SIG-M5 treated with dmso at 0.1 percent for 504 hours (cell line): ENCODE measurements at regions not wholly inside any gene's neighbourhood (a gene's known extent, or its start where the extent isn't known, plus 50 kb on each side); places are given as distances from the start of the nearest gene placed in this dataset.
"Not testable (repeated sequence)": the region's sequence is repeated elsewhere in the genome, so short reads cannot be mapped to it uniquely, and the experiment has no call there.

Experiments used
- DNase-seq: peaks from one replicate; lab custom pipeline; 2025; ENCODE audit not compliant: unreplicated experiment; lab: John Stamatoyannopoulos, UW

- DNase-seq = not testable (repeated sequence)
Measured at GRCh38 chrX:46171457-46171856, 373.8 kb downstream of the ZNF674 start.

- DNase-seq = no peak
Measured at GRCh38 chrX:46169808-46170207, 375.4 kb downstream of the ZNF674 start.

- DNase-seq = no peak
Measured at GRCh38 chrX:46168254-46168653, 377.0 kb downstream of the ZNF674 start.

- DNase-seq = no peak
Measured at GRCh38 chrX:46165866-46166265, 379.4 kb downstream of the ZNF674 start.

- no peak for DNase-seq
Measured at GRCh38 chrX:46165411-46165810, 379.8 kb downstream of the ZNF674 start.

DNA sequence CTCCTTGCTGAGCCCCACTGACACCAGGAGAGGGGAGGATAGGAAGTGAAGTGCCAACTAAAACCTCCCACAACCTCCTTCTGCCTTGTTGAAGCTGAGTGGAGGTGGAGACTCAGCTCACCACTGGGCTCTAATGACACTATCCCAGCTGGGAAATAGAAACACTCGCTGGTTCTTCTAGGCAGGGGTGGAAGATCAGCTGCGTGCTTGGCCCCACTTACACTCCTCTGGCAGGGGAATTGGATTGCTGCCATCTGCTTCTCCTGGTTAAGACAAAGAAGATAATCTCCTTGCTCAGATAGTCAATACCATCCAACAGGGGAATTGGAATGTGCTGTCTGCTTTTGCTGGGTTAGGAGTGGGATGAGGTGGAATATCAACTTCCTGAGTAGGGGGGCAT, 392.5 kb downstream of the ZNF674 start:
- DNase-seq = no peak

DNA sequence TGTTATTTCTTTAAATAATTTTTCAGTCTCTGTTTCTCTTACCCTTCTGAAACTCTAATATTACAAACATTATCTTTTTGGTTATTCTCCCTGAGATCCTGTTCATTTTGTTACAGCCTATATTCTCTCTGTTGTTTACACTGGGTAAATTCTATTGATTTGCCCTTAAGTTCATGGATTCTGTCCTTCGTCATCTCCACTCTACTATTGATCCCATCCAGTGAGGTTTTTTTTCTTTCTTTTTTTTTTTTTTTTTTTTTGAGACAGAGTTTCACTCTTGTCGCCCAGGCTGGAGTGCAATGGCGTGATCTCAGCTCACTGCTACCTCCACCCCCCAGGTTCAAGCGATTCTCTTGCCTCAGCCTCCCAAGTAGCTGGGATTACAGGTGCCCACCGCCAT, 393.9 kb downstream of the ZNF674 start:
- not testable (repeated sequence) for DNase-seq

DNA sequence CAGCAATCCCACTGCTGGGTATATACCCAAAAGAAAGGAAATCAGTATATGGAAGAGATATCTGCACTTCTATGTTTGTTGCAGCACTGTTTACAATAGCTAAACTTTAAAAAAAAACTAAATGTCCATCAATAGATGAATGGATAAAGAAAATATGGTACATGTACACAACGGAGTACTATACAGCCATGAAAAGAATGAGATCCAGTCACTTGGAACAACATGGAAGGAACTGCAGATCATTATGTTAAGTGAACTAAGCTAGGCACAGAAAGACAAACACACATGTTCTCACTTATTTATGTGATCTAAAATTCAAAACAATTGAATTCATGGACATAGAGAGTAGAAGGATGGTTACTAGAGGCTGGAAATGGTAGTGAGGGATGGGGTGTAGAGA, 400.7 kb downstream of the ZNF674 start:
- DNase-seq = no peak

DNA sequence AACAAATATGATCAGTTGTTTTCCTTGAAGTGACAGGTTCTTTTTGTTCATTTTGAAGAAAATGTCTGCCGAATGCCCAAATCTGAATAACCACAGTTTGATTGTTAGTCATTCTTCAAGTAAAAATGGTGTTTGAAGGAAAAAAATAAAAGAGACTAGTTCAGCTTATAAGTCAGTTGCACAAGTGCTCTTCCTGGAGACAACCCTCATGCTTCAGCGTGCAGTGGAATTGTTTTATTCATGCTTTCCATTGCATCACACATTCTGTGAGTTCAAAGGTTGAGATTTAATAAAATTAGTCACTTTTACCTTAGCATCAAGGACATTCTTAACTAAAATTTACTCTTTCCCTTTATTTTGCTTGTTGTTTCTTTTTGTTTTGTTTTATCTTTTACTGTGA, 404.9 kb downstream of the ZNF674 start:
- DNase-seq = no peak

DNA sequence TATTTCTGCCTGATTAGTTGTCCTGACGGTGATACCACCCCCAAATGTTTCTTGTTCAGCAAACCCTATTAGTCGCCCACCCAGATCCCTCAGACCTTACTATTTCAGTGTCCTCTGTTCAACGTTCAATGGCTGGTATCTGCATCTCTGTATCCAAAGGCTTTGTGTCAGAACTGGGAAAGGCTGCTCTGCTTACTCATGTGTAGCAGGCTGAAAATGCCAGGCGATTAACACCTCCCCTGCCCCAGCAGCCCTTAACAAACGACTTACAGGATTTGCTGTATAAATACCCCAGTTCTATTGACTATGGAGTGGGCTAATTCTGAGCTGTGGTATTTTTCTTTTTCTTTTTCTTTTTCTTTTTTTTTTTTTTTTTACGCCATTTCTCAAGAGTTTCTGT, 415.0 kb downstream of the ZNF674 start:
- DNase-seq = no peak

DNA sequence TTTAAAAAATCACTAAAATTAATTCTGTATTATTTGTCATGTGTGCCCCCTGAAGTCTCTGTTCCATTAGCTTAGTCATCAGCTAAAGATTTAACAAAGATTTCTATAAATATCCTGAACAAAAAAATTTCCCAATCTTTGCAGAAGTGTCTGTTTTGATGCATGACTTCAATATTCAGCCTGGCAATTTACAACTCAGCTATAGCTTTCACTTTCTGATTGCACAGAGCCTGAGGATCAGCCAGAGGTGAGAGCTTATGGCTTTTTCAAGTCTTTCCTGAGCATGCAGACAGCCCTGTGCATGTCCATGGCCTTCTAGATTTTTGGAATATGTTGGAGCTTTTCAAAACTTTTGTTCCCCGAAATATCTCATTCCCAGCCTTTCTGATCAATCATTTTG, 420.1 kb downstream of the ZNF674 start:
- peak; percentile 5 for DNase-seq

DNA sequence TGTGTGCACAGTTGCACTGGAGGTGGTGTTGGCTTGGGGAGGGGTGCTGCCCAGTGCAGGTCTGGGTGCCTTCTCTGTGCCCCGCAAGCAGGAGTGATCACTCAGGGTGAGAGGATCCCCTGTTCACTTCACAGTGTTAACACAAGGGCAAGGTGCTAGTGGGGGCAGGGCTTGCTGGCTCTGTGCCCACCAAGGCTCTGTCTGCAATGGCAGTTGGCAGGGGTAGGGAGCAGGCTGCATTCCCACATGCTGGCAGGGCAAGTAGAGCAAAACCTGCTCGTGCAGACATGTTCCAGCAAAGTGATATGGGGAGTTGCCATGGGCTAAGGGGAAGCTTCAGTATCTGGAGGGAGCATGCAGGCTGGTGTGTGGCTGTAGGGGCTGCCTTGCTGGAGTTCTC, 428.0 kb downstream of the ZNF674 start:
- no peak for DNase-seq

DNA sequence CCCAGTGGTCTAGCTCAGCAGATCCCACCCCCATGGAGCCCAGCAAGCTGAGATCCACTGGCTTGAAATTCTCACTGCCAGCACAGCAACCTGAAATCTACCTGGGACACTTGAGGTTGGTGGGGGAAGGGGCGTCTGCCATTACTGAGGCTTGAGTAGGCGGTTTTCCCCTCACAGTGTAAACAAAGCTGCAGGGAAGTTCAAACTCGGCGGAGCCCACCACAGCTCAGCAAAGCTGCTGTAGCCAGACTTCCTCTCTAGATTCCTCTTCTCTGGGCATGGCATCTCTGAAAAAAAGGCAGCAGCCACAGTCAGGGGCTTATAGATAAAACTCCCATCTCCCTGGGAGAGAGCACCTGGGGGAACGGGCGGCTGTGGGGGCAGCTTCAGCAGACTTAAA, 457.9 kb downstream of the ZNF674 start:
- not testable (repeated sequence) for DNase-seq

DNA sequence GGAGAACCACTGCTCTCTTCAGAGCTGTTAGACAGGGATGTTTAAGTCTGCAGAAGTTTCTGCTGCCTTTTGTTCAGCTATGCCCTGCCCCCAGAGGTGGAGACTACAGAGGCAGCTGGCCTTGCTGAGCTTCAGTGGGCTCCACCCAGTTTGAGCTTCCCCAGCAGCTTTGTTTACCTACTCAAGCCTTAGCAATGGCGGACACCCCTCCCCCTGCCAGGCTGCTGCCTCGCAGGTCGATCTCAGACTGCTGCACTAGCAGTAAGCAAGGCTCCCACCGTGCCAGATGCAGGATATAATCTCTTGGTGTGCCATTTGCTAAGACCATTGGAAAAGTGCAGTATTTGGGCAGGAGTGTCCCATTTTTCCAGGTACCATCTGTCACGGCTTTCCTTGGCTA, 465.1 kb downstream of the ZNF674 start:
- not testable (repeated sequence) for DNase-seq

- no peak for DNase-seq
Measured at GRCh38 chrX:46072791-46073190, 472.4 kb downstream of the ZNF674 start.

DNA sequence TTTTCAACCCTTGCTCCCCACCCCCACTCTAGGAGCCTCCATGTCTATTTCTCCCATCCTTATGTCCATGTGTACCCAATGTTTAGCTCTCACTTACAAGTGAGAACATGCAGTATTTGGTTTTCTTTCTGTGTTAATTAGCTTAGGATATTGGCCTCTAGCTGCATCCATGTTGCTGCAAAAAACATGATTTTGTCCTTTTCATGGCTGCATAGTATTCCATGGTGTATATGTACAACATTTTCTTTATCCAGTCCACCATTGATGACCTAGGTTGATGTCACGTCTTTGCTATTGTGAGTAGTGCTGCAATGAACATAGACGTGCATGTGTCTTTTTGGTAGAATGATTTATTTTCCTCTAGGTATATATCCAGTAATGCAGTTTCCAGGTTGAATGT, 472.8 kb downstream of the ZNF674 start:
- DNase-seq = no peak

DNA sequence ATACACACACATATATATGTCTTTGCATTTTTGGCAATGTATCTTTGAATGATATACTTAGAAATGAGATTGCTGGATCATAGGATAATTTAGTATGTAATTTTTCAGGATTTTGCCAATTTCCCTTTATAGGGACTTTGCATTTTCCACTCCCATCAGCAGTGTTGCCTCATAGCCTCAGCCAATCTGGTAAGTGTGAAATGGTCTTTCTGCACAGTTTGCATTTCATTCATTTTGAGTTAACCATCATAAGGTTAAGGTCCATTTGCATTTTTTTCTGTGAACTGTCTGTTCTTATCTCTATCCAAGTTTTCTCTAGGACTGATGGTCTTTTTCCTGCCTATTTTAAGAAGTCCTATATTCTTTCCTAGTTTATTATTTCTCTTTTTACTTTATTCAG, 474.8 kb downstream of the ZNF674 start:
- no peak for DNase-seq

- no peak for DNase-seq
Measured at GRCh38 chrX:46059316-46059715, 485.9 kb downstream of the ZNF674 start.

- DNase-seq = no peak
Measured at GRCh38 chrX:46044486-46044885, 500.7 kb downstream of the ZNF674 start.

GRCh38 chrX:46040001-46040400, 505.2 kb downstream of the ZNF674 start:
- DNase-seq = no peak

GRCh38 chrX:46039526-46039925, 505.7 kb downstream of the ZNF674 start:
- no peak for DNase-seq

- DNase-seq = no peak
Measured at GRCh38 chrX:46036508-46036907, 508.7 kb downstream of the ZNF674 start.

GRCh38 chrX:46034868-46035267, 510.4 kb downstream of the ZNF674 start:
- no peak for DNase-seq

DNA sequence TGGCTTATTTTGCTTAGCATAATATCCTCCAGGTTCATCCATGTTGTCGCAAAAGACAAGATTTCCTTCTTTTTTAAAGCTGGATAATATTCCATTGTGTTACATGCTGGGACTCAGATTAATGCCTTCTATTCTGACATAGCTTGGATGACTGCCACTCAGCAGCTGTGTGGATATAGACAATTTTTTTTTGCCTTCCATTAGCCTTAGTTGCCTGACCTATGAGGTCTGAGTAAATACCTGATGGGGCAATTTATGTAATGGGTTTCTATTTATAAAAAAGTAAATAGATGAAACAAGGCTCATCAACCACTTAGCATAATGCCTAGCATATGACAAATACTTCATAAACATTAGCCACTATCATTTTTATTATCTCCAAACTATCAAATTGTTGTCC, 515.4 kb downstream of the ZNF674 start:
- DNase-seq = no peak
